ENCODE measurements at regions not wholly inside any gene's neighbourhood (a gene's known extent, or its start where the extent isn't known, plus 50 kb on each side); places are given as distances from the start of the nearest gene placed in this dataset.

DNA sequence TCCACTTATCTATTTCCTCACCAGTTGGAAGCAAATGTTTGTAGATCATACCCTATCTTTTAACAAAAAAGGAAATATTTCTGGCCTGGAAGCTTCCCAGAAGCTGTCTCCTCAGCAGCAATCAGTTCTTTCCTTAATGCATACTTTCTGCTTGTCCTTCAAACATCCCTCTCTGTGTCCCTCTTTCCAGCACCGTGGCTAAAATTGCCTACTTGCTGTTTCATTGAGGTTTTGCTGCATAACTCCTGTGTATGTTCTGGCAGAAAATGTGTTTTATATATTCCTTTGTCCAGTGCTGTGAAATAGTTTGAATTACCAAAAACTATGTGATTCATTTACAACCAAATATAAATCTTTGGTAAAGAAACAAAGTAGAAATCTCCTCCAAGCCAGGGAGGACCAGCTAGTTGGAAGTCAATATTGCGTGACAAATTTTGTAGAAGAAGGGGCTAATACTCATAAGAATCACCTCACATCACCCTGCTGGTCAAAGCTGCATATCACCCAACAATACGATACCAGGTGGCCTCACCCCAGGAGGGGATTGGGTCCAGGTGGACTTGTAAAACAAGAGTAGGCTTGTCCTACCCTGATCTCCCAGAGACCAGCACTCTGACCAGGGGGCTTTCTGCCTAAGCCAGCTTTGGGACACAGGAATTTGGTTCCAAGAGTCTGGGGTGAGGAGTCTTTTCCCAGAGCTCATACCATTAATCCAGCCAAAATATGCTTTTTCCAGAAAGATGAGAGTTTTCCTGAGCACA lies 198.4 kb upstream of the SNX2 start:
- H3K4ac ChIP-seq (ENCODE audit: low read depth, low read length): no peak overlapping the region
- H3K23me2 ChIP-seq (ENCODE audit: insufficient read length, low read depth, low read length, poor library complexity, severe bottlenecking): no peaks in the 10 kb centered on the region
- H3K56ac ChIP-seq (ENCODE audit: insufficient read length, low read depth, low read length): no peak overlapping the region
- no peaks in the 10 kb centered on the region for H3K9me3 ChIP-seq (ENCODE audit: control insufficient read depth, low read depth, low read length)
- H2BK20ac ChIP-seq (ENCODE audit: low read depth, low read length, poor library complexity, severe bottlenecking): no peak overlapping the region
- no peak overlapping the region for H3K18ac ChIP-seq (ENCODE audit: insufficient read length, low read depth, low read length)
- Mint-ChIP-seq H3K36me3 (ENCODE audit: insufficient read depth in 1 of 3, low read depth in 3 of 3) (no peaks in the 10 kb centered on the region; a peak in 1 of 7 replicates), H3K27me3 (ENCODE audit: low read depth) (no peaks in the 10 kb centered on the region), H3K27ac (no peak overlapping the region), H3K9me3 (no peaks in the 10 kb centered on the region), H3K4me1 (peaks cover 22 to 25% of the 10 kb centered on the region in 2 experiments), H3K4me3 (no peak overlapping the region)
- WGBS (ENCODE audit: extremely low coverage, insufficient read length, low lambda C conversion rate): no CpG with 5 or more reads among the region's 3 CpGs
- H4K20me1 ChIP-seq (ENCODE audit: control insufficient read depth, insufficient read depth, insufficient read length): no peaks in the 10 kb centered on the region
- H2BK15ac ChIP-seq (ENCODE audit: low read depth, low read length): no peak overlapping the region
- H3K27ac ChIP-seq (ENCODE audit: insufficient read length, low read depth, low read length): no peak overlapping the region
- H3K4me2 ChIP-seq (ENCODE audit: insufficient read depth, insufficient read length, low read length): no peak overlapping the region
- no peak overlapping the region for H3T11ph ChIP-seq (ENCODE audit: low read length)
- H3K14ac ChIP-seq (ENCODE audit: insufficient read depth, low read length): no peak overlapping the region
- H2AK5ac ChIP-seq (ENCODE audit: insufficient read length, low read length): no peak overlapping the region
- H3K27me3 ChIP-seq (ENCODE audit: insufficient read depth, low read length): no peaks in the 10 kb centered on the region
- H3K79me1 ChIP-seq (ENCODE audit: insufficient read depth, low read depth, low read length, poor library complexity, severe bottlenecking): no peaks in the 10 kb centered on the region
- no peak overlapping the region for H2BK12ac ChIP-seq (ENCODE audit: insufficient read length, low read depth, low read length)
- no peak overlapping the region for H2AFZ ChIP-seq (ENCODE audit: low read length)
- H2BK5ac ChIP-seq (ENCODE audit: insufficient read length, low read length): no peak overlapping the region
- no peak overlapping the region for H3K23ac ChIP-seq (ENCODE audit: insufficient read length, low read depth, low read length)
- TF ChIP-seq, protein P1, sequence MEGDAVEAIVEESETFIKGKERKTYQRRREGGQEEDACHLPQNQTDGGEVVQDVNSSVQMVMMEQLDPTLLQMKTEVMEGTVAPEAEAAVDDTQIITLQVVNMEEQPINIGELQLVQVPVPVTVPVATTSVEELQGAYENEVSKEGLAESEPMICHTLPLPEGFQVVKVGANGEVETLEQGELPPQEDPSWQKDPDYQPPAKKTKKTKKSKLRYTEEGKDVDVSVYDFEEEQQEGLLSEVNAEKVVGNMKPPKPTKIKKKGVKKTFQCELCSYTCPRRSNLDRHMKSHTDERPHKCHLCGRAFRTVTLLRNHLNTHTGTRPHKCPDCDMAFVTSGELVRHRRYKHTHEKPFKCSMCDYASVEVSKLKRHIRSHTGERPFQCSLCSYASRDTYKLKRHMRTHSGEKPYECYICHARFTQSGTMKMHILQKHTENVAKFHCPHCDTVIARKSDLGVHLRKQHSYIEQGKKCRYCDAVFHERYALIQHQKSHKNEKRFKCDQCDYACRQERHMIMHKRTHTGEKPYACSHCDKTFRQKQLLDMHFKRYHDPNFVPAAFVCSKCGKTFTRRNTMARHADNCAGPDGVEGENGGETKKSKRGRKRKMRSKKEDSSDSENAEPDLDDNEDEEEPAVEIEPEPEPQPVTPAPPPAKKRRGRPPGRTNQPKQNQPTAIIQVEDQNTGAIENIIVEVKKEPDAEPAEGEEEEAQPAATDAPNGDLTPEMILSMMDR (conservative IDR thresholded peaks at IDR 0.05): no peak
- no peak overlapping the region for H4K8ac ChIP-seq (replicated peaks; ENCODE audit: insufficient read length, low read depth, low read length)
- 0 out of 2 replicates have a peak, but pooled peaks cover 1% of the 10 kb centered on the region for H3K79me2 ChIP-seq (ENCODE audit: insufficient read depth, low read length)
- H3K9ac ChIP-seq (ENCODE audit: extremely low read depth, insufficient read length, low read length): no peak overlapping the region
- DNase-seq: no peak
- no peak overlapping the region for H2BK120ac ChIP-seq (ENCODE audit: low read depth, low read length, poor library complexity, severe bottlenecking)
- H4K5ac ChIP-seq (ENCODE audit: insufficient read length, low read depth, low read length): no peak overlapping the region
- peaks cover 4% of the 10 kb centered on the region; the same call in 1 of the 2 replicates for H3K4me1 ChIP-seq (ENCODE audit: insufficient read depth, low read length)
- H4K91ac ChIP-seq (ENCODE audit: insufficient read length, low read depth, low read length): no peak overlapping the region

All from H9 (cell line).